ENCODE measurements at regions not wholly inside any gene's neighbourhood (a gene's known extent, or its start where the extent isn't known, plus 50 kb on each side); places are given as distances from the start of the nearest gene placed in this dataset.

DNA sequence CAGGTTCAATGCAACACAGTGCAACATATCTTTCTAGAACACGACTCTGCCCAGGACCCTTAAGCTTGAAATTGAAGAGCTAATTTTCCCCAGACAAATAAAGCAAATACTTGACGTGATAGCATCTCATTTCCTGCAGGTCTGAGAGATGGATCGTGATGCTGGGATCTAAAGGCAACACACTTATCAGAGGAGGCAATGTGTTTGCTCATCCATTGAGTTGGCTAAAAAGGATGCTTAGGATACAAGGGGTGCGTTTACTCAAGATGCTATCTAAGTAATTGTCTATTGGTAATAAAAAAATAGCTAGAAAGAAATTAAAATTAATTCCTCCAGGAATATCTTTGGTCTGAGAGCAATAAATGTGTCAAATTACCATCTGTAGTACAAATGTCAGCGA is 129.0 kb downstream of the SOCS6 start:
- Histone ChIP-seq H3K4me1 (peaks cover 21% of the 10 kb centered on the region), H3K4me3 (no peak overlapping the region), H3K27ac (no peak overlapping the region), H3K27me3 (no peaks in the 10 kb centered on the region), H3K36me3 (no peaks in the 10 kb centered on the region), H3K9me3 (no peaks in the 10 kb centered on the region)
- no peak for DNase-seq (ENCODE audit: low spot score in 2 of 2)
- WGBS, result 51% methylated on average over 5 of the region's 5 CpGs
- no peak for TF ChIP-seq POLR2A (IDR thresholded peaks at IDR 0.05)
- no peak for TF ChIP-seq POLR2AphosphoS5 (IDR thresholded peaks at IDR 0.05)
- TF ChIP-seq, protein P1, sequence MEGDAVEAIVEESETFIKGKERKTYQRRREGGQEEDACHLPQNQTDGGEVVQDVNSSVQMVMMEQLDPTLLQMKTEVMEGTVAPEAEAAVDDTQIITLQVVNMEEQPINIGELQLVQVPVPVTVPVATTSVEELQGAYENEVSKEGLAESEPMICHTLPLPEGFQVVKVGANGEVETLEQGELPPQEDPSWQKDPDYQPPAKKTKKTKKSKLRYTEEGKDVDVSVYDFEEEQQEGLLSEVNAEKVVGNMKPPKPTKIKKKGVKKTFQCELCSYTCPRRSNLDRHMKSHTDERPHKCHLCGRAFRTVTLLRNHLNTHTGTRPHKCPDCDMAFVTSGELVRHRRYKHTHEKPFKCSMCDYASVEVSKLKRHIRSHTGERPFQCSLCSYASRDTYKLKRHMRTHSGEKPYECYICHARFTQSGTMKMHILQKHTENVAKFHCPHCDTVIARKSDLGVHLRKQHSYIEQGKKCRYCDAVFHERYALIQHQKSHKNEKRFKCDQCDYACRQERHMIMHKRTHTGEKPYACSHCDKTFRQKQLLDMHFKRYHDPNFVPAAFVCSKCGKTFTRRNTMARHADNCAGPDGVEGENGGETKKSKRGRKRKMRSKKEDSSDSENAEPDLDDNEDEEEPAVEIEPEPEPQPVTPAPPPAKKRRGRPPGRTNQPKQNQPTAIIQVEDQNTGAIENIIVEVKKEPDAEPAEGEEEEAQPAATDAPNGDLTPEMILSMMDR (IDR thresholded peaks at IDR 0.05), result no peak
- no peak for TF ChIP-seq EP300 (IDR thresholded peaks at IDR 0.05)

DNA sequence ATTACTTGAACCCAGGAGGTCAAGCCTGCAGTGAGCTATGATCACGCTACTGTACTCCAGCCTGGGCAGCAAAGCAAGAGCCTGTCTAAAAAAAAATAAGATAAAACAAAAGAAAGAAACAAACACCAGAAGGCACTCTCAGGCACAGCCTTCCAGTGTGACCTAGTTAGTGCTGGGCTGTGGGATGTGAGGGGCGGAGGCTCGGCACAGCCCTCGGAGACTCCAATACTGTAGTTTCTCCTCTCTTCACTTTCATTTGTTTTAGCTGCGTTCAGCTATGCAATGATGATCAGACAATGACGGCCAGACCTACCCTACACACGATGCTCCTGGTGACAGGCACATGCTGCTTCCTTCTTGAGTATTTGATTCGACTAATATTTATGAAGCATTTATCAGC is 127.7 kb downstream of the SOCS6 start:
- Histone ChIP-seq H3K4me1 (peaks cover 12% of the 10 kb centered on the region), H3K27ac (no peak overlapping the region), H3K27me3 (no peaks in the 10 kb centered on the region), H3K36me3 (no peaks in the 10 kb centered on the region), H3K4me3 (no peak overlapping the region), H3K9me3 (no peaks in the 10 kb centered on the region)
- TF ChIP-seq POLR2A (IDR thresholded peaks at IDR 0.05) (no peak), EP300 (IDR thresholded peaks at IDR 0.05) (no peak), POLR2AphosphoS5 (IDR thresholded peaks at IDR 0.05) (no peak)
- TF ChIP-seq, protein P1 (IDR thresholded peaks at IDR 0.05), result no peak
- WGBS, result 76% methylated on average over 8 of the region's 8 CpGs
- DNase-seq (ENCODE audit: low spot score in 2 of 2), result no peak

GRCh38 chr18:70415823-70416488 is 127.1 kb downstream of the SOCS6 start:
- Histone ChIP-seq H3K36me3 (no peaks in the 10 kb centered on the region), H3K27ac (no peak overlapping the region), H3K4me3 (no peak overlapping the region), H3K27me3 (no peaks in the 10 kb centered on the region), H3K4me1 (peaks cover 9% of the 10 kb centered on the region), H3K9me3 (no peaks in the 10 kb centered on the region)
- 38% methylated on average over 13 of the region's 13 CpGs for WGBS
- DNase-seq (ENCODE audit: low spot score in 2 of 2), result no peak
- no peak for TF ChIP-seq POLR2A (IDR thresholded peaks at IDR 0.05)
- no peak for TF ChIP-seq EP300 (IDR thresholded peaks at IDR 0.05)
- TF ChIP-seq, protein P1 (IDR thresholded peaks at IDR 0.05), result no peak
- TF ChIP-seq POLR2AphosphoS5 (IDR thresholded peaks at IDR 0.05), result no peak

DNA sequence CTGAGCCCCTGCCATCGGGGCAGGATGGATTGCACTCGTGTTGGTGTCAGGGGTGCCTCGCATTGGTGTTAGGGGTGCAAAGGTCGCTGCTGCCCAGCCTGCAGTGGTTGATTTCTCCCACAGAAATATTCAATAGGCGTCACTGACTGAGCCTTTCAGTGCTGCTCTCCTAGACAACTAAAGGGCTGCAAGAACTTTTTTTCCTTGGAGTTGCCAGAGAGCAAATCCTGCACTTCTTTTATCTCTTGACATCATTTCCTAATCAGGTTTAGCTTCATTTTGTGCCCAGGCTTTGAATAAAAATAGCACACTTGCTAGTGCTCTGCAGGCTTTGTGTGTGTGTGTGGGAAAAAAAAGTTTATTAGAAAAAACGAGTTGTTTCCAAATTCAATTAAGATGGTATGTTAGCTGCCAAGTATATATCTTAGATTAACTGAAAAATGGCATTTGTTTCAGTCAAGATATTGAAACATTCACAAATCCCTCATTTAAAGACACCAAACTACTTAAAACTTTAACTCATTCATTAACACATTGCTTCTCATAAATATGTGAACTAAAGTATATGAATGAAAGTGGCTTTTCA is 125.6 kb downstream of the SOCS6 start:
- TF ChIP-seq, protein P1 (IDR thresholded peaks at IDR 0.05), result no peak
- no peak for TF ChIP-seq EP300 (IDR thresholded peaks at IDR 0.05)
- no peak overlapping the region for H3K4me3 ChIP-seq
- no peak overlapping the region for H3K27ac ChIP-seq
- H3K27me3 ChIP-seq, result no peaks in the 10 kb centered on the region
- DNase-seq (ENCODE audit: low spot score in 2 of 2), result no peak
- H3K9me3 ChIP-seq, result no peaks in the 10 kb centered on the region
- WGBS, result 56% methylated on average over 6 of the region's 6 CpGs
- H3K4me1 ChIP-seq, result peaks cover 4% of the 10 kb centered on the region
- H3K36me3 ChIP-seq, result no peaks in the 10 kb centered on the region

DNA sequence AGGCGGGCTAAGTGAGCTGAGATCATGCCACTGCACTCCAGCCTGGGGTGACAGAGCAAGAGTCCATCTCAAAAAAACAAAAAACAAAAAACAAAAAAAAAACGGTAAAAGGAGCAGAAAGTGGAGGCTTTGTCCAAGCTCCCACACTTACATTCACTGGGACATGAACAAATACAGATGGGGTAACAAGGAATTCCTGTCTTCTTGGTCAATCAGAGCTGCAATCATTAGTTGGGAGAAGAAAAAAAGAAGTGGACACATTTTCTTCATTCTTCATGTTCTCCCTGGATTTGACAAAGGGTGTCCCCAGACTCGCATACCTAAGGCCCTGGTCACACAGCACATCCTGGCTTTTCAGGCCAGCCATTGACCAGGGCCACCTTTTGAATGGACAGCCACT is 124.6 kb downstream of the SOCS6 start:
- TF ChIP-seq, protein P1 (IDR thresholded peaks at IDR 0.05), result no peak
- TF ChIP-seq POLR2AphosphoS5 (IDR thresholded peaks at IDR 0.05) (no peak), POLR2A (IDR thresholded peaks at IDR 0.05) (no peak), EP300 (IDR thresholded peaks at IDR 0.05) (no peak)
- H3K4me1 ChIP-seq, result peaks cover 4% of the 10 kb centered on the region
- WGBS, result 90% methylated on average over 3 of the region's 3 CpGs
- H3K9me3 ChIP-seq, result no peaks in the 10 kb centered on the region
- H3K36me3 ChIP-seq, result no peaks in the 10 kb centered on the region
- H3K27ac ChIP-seq, result no peak overlapping the region
- H3K4me3 ChIP-seq, result no peak overlapping the region
- no peaks in the 10 kb centered on the region for H3K27me3 ChIP-seq
- no peak for DNase-seq (ENCODE audit: low spot score in 2 of 2)

All from suprapubic skin (tissue), 4 donors.